ENCODE measurements at regions not wholly inside any gene's neighbourhood (a gene's known extent, or its start where the extent isn't known, plus 50 kb on each side); places are given as distances from the start of the nearest gene placed in this dataset.

DNA sequence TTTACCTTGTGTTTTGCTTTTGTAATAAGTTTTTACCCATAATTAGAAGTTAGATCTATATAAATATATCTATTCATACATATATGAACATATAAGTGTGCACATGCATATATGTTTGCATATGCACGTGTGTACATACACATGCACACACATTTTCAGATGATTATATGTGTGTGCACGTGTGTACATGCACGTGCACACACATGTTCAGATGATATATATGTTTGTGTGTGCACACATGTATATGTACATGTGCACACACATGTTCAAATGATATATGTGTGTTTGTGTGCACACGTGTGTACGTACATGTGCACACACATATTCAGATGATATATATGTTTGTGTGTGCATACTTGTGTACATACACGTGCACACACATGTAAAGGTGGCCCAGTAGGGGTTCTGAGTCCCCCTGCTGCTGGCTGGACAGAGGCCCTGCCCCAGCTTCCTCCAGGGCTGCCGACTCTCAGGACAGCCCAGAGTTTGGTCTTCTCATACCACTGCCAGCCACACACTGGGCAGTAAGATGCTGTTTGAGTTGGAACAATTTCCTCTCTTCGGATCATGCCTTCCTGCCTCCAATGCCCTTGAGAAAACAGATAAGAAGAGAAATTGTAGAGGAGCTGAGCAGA, 252.3 kb upstream of the PPP2R2D start:
- Histone ChIP-seq H3K4me3 (ENCODE audit: low read depth, low read length) (no peak overlapping the region), H3K4me1 (no peaks in the 10 kb centered on the region), H3K27me3 (replicated peaks; ENCODE audit: control insufficient read depth, insufficient read depth, low read length) (no peaks in the 10 kb centered on the region), H3K9me3 (no peaks in the 10 kb centered on the region), H3K36me3 (ENCODE audit: control insufficient read depth, insufficient read depth, low read length) (no peaks in the 10 kb centered on the region)
- Mint-ChIP-seq H3K4me1 (ENCODE audit: low read depth, unreplicated experiment) (no peaks in the 10 kb centered on the region), H3K9me3 (ENCODE audit: unreplicated experiment) (no peaks in the 10 kb centered on the region), H3K27ac (ENCODE audit: unreplicated experiment) (no peak overlapping the region), H3K27me3 (ENCODE audit: insufficient read depth, unreplicated experiment) (no peaks in the 10 kb centered on the region), H3K36me3 (ENCODE audit: insufficient read depth, unreplicated experiment) (no peaks in the 10 kb centered on the region), H3K4me3 (ENCODE audit: unreplicated experiment) (no peak overlapping the region)
- no peak for DNase-seq
- intact Hi-C loops (cut with micrococcal nuclease; ENCODE audit: unreplicated experiment), result no loop called here
- BruUV-seq (replicated peaks), result no TSS peak
- TF ChIP-seq, protein P1, sequence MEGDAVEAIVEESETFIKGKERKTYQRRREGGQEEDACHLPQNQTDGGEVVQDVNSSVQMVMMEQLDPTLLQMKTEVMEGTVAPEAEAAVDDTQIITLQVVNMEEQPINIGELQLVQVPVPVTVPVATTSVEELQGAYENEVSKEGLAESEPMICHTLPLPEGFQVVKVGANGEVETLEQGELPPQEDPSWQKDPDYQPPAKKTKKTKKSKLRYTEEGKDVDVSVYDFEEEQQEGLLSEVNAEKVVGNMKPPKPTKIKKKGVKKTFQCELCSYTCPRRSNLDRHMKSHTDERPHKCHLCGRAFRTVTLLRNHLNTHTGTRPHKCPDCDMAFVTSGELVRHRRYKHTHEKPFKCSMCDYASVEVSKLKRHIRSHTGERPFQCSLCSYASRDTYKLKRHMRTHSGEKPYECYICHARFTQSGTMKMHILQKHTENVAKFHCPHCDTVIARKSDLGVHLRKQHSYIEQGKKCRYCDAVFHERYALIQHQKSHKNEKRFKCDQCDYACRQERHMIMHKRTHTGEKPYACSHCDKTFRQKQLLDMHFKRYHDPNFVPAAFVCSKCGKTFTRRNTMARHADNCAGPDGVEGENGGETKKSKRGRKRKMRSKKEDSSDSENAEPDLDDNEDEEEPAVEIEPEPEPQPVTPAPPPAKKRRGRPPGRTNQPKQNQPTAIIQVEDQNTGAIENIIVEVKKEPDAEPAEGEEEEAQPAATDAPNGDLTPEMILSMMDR (IDR thresholded peaks at IDR 0.05; ENCODE audit: insufficient read depth in 1 of 2, low read depth in 1 of 2, low read length in 1 of 2, severe bottlenecking in 1 of 2, unreplicated experiment in 1 of 2), result no peak
- CTCF ChIA-PET, result interaction anchor here (0.6 kb wide), 1 partner anchor 200 kb away, joined by 4 read pairs; no protein-coding TSS in a partner anchor
- POLR2A ChIA-PET, result no interaction called here

DNA sequence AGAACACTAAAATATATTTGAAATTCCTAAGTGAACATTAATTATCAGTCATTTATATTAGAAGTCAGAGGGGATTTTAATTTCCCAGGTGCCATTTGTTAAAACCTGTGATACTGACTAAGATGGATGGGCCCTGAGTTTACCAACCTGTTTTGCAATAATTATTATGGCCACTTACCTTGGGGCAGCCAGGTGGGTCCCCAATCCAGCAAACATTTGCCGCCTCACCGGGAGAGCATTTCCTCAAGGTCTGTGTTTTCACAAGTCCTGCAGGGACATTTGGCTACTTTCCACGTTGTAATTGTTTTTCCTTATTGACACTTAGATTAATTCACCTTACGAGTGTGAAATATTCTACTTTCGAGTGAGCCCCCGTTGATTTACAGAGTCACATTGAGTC, 251.2 kb upstream of the PPP2R2D start:
- DNase-seq, result no peak
- Mint-ChIP-seq H3K36me3 (ENCODE audit: insufficient read depth, unreplicated experiment) (no peaks in the 10 kb centered on the region), H3K27me3 (ENCODE audit: insufficient read depth, unreplicated experiment) (no peaks in the 10 kb centered on the region), H3K4me1 (ENCODE audit: low read depth, unreplicated experiment) (no peaks in the 10 kb centered on the region), H3K27ac (ENCODE audit: unreplicated experiment) (no peak overlapping the region), H3K9me3 (ENCODE audit: unreplicated experiment) (no peaks in the 10 kb centered on the region), H3K4me3 (ENCODE audit: unreplicated experiment) (no peak overlapping the region)
- intact Hi-C loops (cut with micrococcal nuclease; ENCODE audit: unreplicated experiment), result no loop called here
- TF ChIP-seq, protein P1 (IDR thresholded peaks at IDR 0.05; ENCODE audit: insufficient read depth in 1 of 2, low read depth in 1 of 2, low read length in 1 of 2, severe bottlenecking in 1 of 2, unreplicated experiment in 1 of 2), result no peak
- no peaks in the 10 kb centered on the region for H3K27me3 ChIP-seq (replicated peaks; ENCODE audit: control insufficient read depth, insufficient read depth, low read length)
- no peaks in the 10 kb centered on the region for H3K36me3 ChIP-seq (ENCODE audit: control insufficient read depth, insufficient read depth, low read length)
- H3K4me3 ChIP-seq (ENCODE audit: low read depth, low read length), result no peak overlapping the region
- ChIA-PET CTCF (no interaction called here), POLR2A (no interaction called here)
- no peaks in the 10 kb centered on the region for H3K9me3 ChIP-seq
- BruUV-seq (replicated peaks), result no TSS peak
- no peaks in the 10 kb centered on the region for H3K4me1 ChIP-seq

DNA sequence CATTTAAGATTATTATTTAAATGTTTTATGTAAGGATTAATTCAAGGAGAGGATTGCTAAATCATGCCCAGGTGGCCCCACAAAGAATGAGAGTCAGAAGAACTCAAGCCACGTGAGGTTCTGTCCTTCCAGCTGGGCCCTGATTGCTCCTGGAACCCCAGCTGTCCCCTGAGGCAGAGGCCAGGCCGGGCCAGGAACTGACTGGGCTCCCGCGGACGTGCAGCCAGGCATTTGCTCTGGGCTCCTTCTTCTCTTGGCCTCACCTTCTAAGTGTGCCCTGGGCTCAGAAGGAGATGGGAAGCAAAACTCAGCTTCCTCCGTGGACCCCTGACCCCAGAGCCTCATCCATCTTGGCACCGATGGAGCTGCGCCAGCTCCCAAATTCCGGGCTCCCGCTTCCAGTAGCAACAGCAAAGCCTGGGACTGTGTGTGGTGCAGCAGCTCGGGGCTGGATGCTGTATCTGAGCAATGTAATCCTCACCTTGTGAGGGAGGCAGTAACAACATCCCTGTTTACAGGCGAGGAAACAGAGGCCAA, 250.6 kb upstream of the PPP2R2D start:
- ChIA-PET CTCF (no interaction called here), POLR2A (no interaction called here)
- no peak for DNase-seq
- Histone ChIP-seq H3K27me3 (replicated peaks; ENCODE audit: control insufficient read depth, insufficient read depth, low read length) (no peaks in the 10 kb centered on the region), H3K4me1 (no peaks in the 10 kb centered on the region), H3K9me3 (no peaks in the 10 kb centered on the region), H3K4me3 (ENCODE audit: low read depth, low read length) (no peak overlapping the region), H3K36me3 (ENCODE audit: control insufficient read depth, insufficient read depth, low read length) (no peaks in the 10 kb centered on the region)
- Mint-ChIP-seq H3K9me3 (ENCODE audit: unreplicated experiment) (no peaks in the 10 kb centered on the region), H3K27me3 (ENCODE audit: insufficient read depth, unreplicated experiment) (no peaks in the 10 kb centered on the region), H3K4me3 (ENCODE audit: unreplicated experiment) (no peak overlapping the region), H3K27ac (ENCODE audit: unreplicated experiment) (no peak overlapping the region), H3K36me3 (ENCODE audit: insufficient read depth, unreplicated experiment) (no peaks in the 10 kb centered on the region), H3K4me1 (ENCODE audit: low read depth, unreplicated experiment) (no peaks in the 10 kb centered on the region)
- BruUV-seq (replicated peaks), result no TSS peak
- intact Hi-C loops (cut with micrococcal nuclease; ENCODE audit: unreplicated experiment), result no loop called here
- TF ChIP-seq, protein P1 (IDR thresholded peaks at IDR 0.05; ENCODE audit: insufficient read depth in 1 of 2, low read depth in 1 of 2, low read length in 1 of 2, severe bottlenecking in 1 of 2, unreplicated experiment in 1 of 2), result no peak

All from Caco-2 (cell line).